ENCODE measurements at regions not wholly inside any gene's neighbourhood (a gene's known extent, or its start where the extent isn't known, plus 50 kb on each side); places are given as distances from the start of the nearest gene placed in this dataset.

DNA sequence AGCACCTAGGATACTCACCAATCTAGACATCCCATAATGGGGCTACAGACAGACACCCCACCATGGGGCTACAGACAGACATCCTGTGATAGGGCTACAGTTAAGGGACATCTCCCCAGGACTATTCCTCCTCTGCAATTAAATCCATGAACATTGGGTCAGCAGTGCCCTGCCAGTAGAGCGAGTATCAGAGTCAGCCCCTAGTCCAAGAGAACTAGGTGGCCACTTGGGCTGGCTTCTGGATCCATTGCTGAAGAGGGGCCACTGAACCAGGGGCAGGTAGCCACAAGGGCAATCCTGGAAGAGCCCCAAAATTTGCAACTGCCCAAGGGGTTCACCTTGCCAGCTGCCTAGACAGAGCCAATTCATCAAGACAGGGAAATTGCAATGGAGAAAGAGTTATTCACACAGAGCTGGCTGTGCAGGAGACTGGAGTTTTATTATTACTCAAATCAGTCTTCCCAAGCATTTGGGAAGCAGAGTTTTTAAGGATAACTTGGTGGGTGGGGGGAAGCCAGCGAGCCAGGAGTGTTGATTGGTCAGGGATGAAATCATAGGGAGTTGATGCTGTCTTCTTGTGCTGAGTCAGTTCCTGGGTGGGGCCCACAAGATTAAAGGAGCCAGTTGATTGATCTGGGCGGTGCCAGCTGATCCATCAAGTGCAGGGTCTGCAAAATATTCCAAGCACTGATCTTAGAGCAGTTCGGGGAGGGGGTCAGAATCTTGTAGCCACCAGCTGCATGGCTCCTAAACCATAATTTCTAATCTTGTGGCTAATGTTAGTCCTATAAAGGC is 170.2 kb upstream of the SMAD3 start:
- H3K4me1 ChIP-seq: no peaks in the 10 kb centered on the region
- ATAC-seq (ENCODE audit: low FRiP score in 2 of 2) (no peak), DNase-seq (no peak)
- no peak overlapping the region for H3K4me3 ChIP-seq
- no peaks in the 10 kb centered on the region for H3K36me3 ChIP-seq
- no peak overlapping the region for H3K27ac ChIP-seq
- WGBS, 2 donors: 70 to 72% methylated on average over 4 of the region's 4 CpGs
- no peaks in the 10 kb centered on the region for H3K27me3 ChIP-seq
- no peak for TF ChIP-seq EP300 (IDR thresholded peaks at IDR 0.05)
- no peak for TF ChIP-seq POLR2AphosphoS5 (IDR thresholded peaks at IDR 0.05)
- no peak for TF ChIP-seq POLR2A (IDR thresholded peaks at IDR 0.05)
- H3K9me3 ChIP-seq: peaks cover 0 to under 1% (median 0%) of the 10 kb centered on the region in 4 donors

- DNase-seq (no peak), ATAC-seq (ENCODE audit: low FRiP score in 2 of 2) (no peak)
- 93 to 97% methylated on average over 9 of the region's 9 CpGs for WGBS, 2 donors
- no peaks in the 10 kb centered on the region for H3K27me3 ChIP-seq
- H3K36me3 ChIP-seq: no peaks in the 10 kb centered on the region
- no peaks in the 10 kb centered on the region for H3K9me3 ChIP-seq
- H3K4me1 ChIP-seq: no peaks in the 10 kb centered on the region
- no peak overlapping the region for H3K27ac ChIP-seq
- TF ChIP-seq POLR2AphosphoS5 (IDR thresholded peaks at IDR 0.05) (no peak), CTCF (IDR thresholded peaks at IDR 0.05) (no peak), EP300 (IDR thresholded peaks at IDR 0.05) (no peak), POLR2A (IDR thresholded peaks at IDR 0.05) (no peak)
- H3K4me3 ChIP-seq: no peak overlapping the region
Observed at GRCh38 chr15:66895794-66896453, 169.5 kb upstream of the SMAD3 start.

DNA sequence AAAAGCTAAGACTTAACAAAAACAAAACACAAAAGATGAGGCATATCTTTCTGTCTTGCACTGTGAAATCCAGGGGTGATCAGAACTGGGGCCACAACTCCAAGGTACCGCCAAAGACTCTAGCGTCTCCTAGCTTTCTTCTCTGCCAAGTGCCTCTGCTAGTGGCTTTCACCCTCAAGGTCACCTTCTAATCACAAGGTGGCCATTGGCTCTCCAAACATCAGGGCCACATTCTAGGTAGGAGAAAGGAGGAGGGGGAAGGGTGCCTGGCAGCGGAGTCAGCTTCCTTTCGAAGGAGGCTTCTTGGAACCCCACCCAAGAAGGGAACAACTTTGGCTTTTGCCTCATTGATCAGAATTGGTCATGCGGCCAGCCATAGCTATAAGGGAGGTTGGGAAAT is 168.8 kb upstream of the SMAD3 start:
- ATAC-seq (ENCODE audit: low FRiP score in 2 of 2) (no peak), DNase-seq (no peak)
- TF ChIP-seq CTCF (IDR thresholded peaks at IDR 0.05) (no peak), POLR2A (IDR thresholded peaks at IDR 0.05) (no peak), EP300 (IDR thresholded peaks at IDR 0.05) (no peak), POLR2AphosphoS5 (IDR thresholded peaks at IDR 0.05) (no peak)
- no peak overlapping the region for H3K4me3 ChIP-seq
- no peaks in the 10 kb centered on the region for H3K9me3 ChIP-seq
- no peak overlapping the region for H3K27ac ChIP-seq
- no peaks in the 10 kb centered on the region for H3K27me3 ChIP-seq
- WGBS, 2 donors: 88 to 92% methylated on average over 5 of the region's 5 CpGs
- no peaks in the 10 kb centered on the region for H3K36me3 ChIP-seq
- H3K4me1 ChIP-seq: no peaks in the 10 kb centered on the region

- Histone ChIP-seq H3K4me1 (no peaks in the 10 kb centered on the region), H3K27ac (no peak overlapping the region), H3K4me3 (no peak overlapping the region), H3K27me3 (no peaks in the 10 kb centered on the region), H3K9me3 (no peaks in the 10 kb centered on the region), H3K36me3 (no peaks in the 10 kb centered on the region)
- WGBS, 2 donors: 67 to 69% methylated on average over 4 of the region's 4 CpGs
- TF ChIP-seq CTCF (IDR thresholded peaks at IDR 0.05) (no peak), POLR2AphosphoS5 (IDR thresholded peaks at IDR 0.05) (no peak), EP300 (IDR thresholded peaks at IDR 0.05) (no peak), POLR2A (IDR thresholded peaks at IDR 0.05) (no peak)
- ATAC-seq (ENCODE audit: low FRiP score in 2 of 2): no peak
- DNase-seq: no peak
Observed at GRCh38 chr15:66897416-66897815, 168.0 kb upstream of the SMAD3 start.

DNA sequence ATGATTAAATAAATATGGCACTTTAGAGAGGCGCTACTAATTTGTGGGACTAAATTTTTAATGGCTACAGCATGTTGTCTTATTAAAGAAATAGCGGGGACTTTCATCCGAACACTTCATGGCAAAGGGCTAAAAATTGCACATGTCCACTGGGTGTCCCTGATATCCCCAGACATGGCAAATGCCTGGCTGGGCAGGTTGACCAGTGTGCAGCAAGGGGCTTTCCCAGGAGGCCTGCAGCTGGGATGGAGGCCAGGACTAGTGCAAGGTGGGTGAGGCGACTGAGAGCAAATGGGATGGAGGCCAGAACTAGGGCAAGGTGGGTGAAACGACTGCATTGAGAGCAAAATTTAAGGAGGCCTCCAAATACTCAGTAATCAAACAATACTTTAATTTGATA is 167.4 kb upstream of the SMAD3 start:
- TF ChIP-seq POLR2A (IDR thresholded peaks at IDR 0.05) (no peak), POLR2AphosphoS5 (IDR thresholded peaks at IDR 0.05) (no peak), CTCF (IDR thresholded peaks at IDR 0.05) (no peak), EP300 (IDR thresholded peaks at IDR 0.05) (no peak)
- ATAC-seq (ENCODE audit: low FRiP score in 2 of 2) (no peak), DNase-seq (no peak)
- Histone ChIP-seq H3K4me1 (no peaks in the 10 kb centered on the region), H3K27ac (no peak overlapping the region), H3K27me3 (no peaks in the 10 kb centered on the region), H3K9me3 (no peaks in the 10 kb centered on the region), H3K4me3 (no peak overlapping the region), H3K36me3 (no peaks in the 10 kb centered on the region)
- WGBS, 2 donors: 80 to 87% methylated on average over 5 of the region's 5 CpGs

All from upper lobe of left lung (tissue), 6 donors.